KMS-11 (cell line): ENCODE measurements at regions not wholly inside any gene's neighbourhood (a gene's known extent, or its start where the extent isn't known, plus 50 kb on each side); places are given as distances from the start of the nearest gene placed in this dataset.

ENCODE experiments used
- H2AFZ ChIP-seq: fragments of 200-600 bp; sonication (generic); 2 replicates; pipeline ENCODE4 v1.6.1; 2016; ENCODE audit warnings: antibody characterized with exemption, mixed run types, low read depth
- H3K27ac ChIP-seq: fragments of 200-600 bp; sonication (generic); 2 replicates; pipeline ENCODE4 v1.6.1; 2016; ENCODE audit warnings: mild to moderate bottlenecking, mixed run types
- H3K27me3 ChIP-seq: fragments of 200-600 bp; sonication (generic); 2 replicates; pipeline ENCODE4 v1.6.1; 2017; ENCODE audit warnings: mild to moderate bottlenecking, low read depth, mixed run types, moderate library complexity; ENCODE audit not compliant: insufficient read depth
- H3K36me3 ChIP-seq: fragments of 200-600 bp; sonication (generic); 2 replicates; pipeline ENCODE4 v1.6.1; 2017; ENCODE audit warnings: mild to moderate bottlenecking, mixed run types; ENCODE audit not compliant: insufficient read depth
- H3K4me1 ChIP-seq: fragments of 200-600 bp; sonication (generic); 2 replicates; pipeline ENCODE4 v1.6.1; 2016; ENCODE audit warnings: mild to moderate bottlenecking, low read depth, mixed run types; ENCODE audit not compliant: poor library complexity, severe bottlenecking
- H3K4me2 ChIP-seq: fragments of 200-600 bp; sonication (generic); 2 replicates; pipeline ENCODE4 v1.7.0; 2016; ENCODE audit warnings: mild to moderate bottlenecking, mixed run types
- H3K4me3 ChIP-seq: fragments of 200-600 bp; sonication (generic); IDR thresholded peaks from 2 replicates; pipeline ENCODE4 v1.6.1; 2017; ENCODE audit warnings: low read depth, low read length, mixed read lengths; ENCODE audit not compliant: insufficient read depth
- H3K79me2 ChIP-seq: fragments of 200-600 bp; sonication (generic); 2 replicates; pipeline ENCODE4 v1.6.1; 2016; ENCODE audit warnings: low read depth, mixed run types; ENCODE audit not compliant: insufficient read depth
- H3K9ac ChIP-seq: fragments of 200-600 bp; sonication (generic); 2 replicates; pipeline ENCODE4 v1.6.1; 2016; ENCODE audit warnings: mild to moderate bottlenecking, mixed run types
- H4K20me1 ChIP-seq: fragments of 200-600 bp; sonication (generic); 2 replicates; pipeline ENCODE4 v1.6.1; 2016; ENCODE audit warnings: mild to moderate bottlenecking, mixed run types; ENCODE audit not compliant: insufficient read depth
- CTCF ChIP-seq: fragments of 200-600 bp; sonication (generic); conservative IDR thresholded peaks from 2 replicates; pipeline ENCODE4 v1.6.1; 2017; ENCODE audit warnings: low read depth, mild to moderate bottlenecking, antibody characterized with exemption, low read length, moderate library complexity, mixed read lengths

- no peak overlapping the region for H3K4me2 ChIP-seq
Observed at GRCh38 chr3:64972793-64973192, 285.0 kb upstream of the ADAMTS9 start.

GRCh38 chr3:64971602-64972001 is 283.8 kb upstream of the ADAMTS9 start:
- H4K20me1 ChIP-seq, result no peaks in the 10 kb centered on the region
- H2AFZ ChIP-seq, result no peak overlapping the region
- no peaks in the 10 kb centered on the region for H3K4me1 ChIP-seq
- no peaks in the 10 kb centered on the region for H3K36me3 ChIP-seq
- H3K9ac ChIP-seq, result no peak overlapping the region
- no peaks in the 10 kb centered on the region for H3K79me2 ChIP-seq
- H3K27me3 ChIP-seq, result no peaks in the 10 kb centered on the region
- TF ChIP-seq CTCF, result no peak
- H3K27ac ChIP-seq, result no peak overlapping the region
- no peak overlapping the region for H3K4me3 ChIP-seq
- H3K4me2 ChIP-seq, result no peak overlapping the region

More at GRCh38 chr3:64972793-64973192, 285.0 kb upstream of the ADAMTS9 start:
- H2AFZ ChIP-seq, result no peak overlapping the region
- H4K20me1 ChIP-seq, result no peaks in the 10 kb centered on the region
- no peaks in the 10 kb centered on the region for H3K4me1 ChIP-seq
- H3K27me3 ChIP-seq, result no peaks in the 10 kb centered on the region
- no peak overlapping the region for H3K4me3 ChIP-seq
- H3K27ac ChIP-seq, result no peak overlapping the region
- no peak overlapping the region for H3K9ac ChIP-seq
- TF ChIP-seq CTCF, result no peak
- H3K79me2 ChIP-seq, result no peaks in the 10 kb centered on the region
- no peaks in the 10 kb centered on the region for H3K36me3 ChIP-seq

- H4K20me1 ChIP-seq, result no peaks in the 10 kb centered on the region
- H2AFZ ChIP-seq, result no peak overlapping the region
- no peak overlapping the region for H3K4me2 ChIP-seq
- no peak for TF ChIP-seq CTCF
- no peak overlapping the region for H3K9ac ChIP-seq
- H3K4me3 ChIP-seq, result no peak overlapping the region
- H3K4me1 ChIP-seq, result no peaks in the 10 kb centered on the region
- H3K79me2 ChIP-seq, result no peaks in the 10 kb centered on the region
- no peaks in the 10 kb centered on the region for H3K27me3 ChIP-seq
- no peak overlapping the region for H3K27ac ChIP-seq
- H3K36me3 ChIP-seq, result no peaks in the 10 kb centered on the region
Observed at GRCh38 chr3:64970634-64971033, 282.8 kb upstream of the ADAMTS9 start.

GRCh38 chr3:64961301-64961700 is 273.5 kb upstream of the ADAMTS9 start:
- H3K36me3 ChIP-seq, result no peaks in the 10 kb centered on the region
- H3K79me2 ChIP-seq, result no peaks in the 10 kb centered on the region
- H3K27ac ChIP-seq, result no peak overlapping the region
- H4K20me1 ChIP-seq, result no peaks in the 10 kb centered on the region
- H3K9ac ChIP-seq, result no peak overlapping the region
- H3K4me2 ChIP-seq, result no peak overlapping the region
- H3K27me3 ChIP-seq, result no peaks in the 10 kb centered on the region
- no peaks in the 10 kb centered on the region for H3K4me1 ChIP-seq
- no peak for TF ChIP-seq CTCF
- H3K4me3 ChIP-seq, result no peak overlapping the region
- no peak overlapping the region for H2AFZ ChIP-seq
